ENCODE measurements at regions not wholly inside any gene's neighbourhood (a gene's known extent, or its start where the extent isn't known, plus 50 kb on each side); places are given as distances from the start of the nearest gene placed in this dataset.

DNA sequence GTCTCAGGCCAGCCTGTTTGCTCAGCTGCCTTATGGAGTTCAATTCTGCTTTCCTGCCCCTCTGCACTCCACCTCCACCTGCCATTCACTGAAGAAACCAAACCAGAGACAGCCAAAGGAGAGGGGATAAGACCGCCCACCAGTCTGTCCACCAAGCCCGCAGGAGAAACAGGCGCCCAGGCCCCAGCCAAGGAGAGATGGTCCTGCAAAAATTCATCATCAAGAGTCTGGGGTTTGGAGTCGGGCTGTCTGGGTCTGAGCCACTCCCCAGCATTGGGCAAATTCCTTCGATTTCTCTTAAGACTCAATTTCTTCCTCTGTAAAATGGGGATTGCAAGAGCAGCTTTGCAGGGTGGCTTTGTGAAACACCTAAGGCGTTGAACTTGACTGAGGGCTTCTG, 121.4 kb upstream of the RUNX3 start:
- no peak for TF ChIP-seq EZH2 (optimal IDR thresholded peaks at IDR 0.05; ENCODE audit: low read depth, low read length)
- no peak for TF ChIP-seq EZH2phosphoT487 (IDR thresholded peaks at IDR 0.05; ENCODE audit: low read length)
- no peak for TF ChIP-seq CTCF (IDR thresholded peaks at IDR 0.05; ENCODE audit: low read length)

Data from MM.1S (cell line).